ENCODE measurements at regions not wholly inside any gene's neighbourhood (a gene's known extent, or its start where the extent isn't known, plus 50 kb on each side); places are given as distances from the start of the nearest gene placed in this dataset.
"Not testable (repeated sequence)": the region's sequence is repeated elsewhere in the genome, so short reads cannot be mapped to it uniquely, and the experiment has no call there.

- no peak for DNase-seq (ENCODE audit: extremely low spot score in 2 of 2)
- Histone ChIP-seq H3K4me1 (peaks cover 9% of the 10 kb centered on the region), H3K27ac (no peak overlapping the region), H3K4me3 (no peak overlapping the region), H3K27me3 (no peaks in the 10 kb centered on the region), H3K9me3 (no peaks in the 10 kb centered on the region), H3K36me3 (no peaks in the 10 kb centered on the region)
- TF ChIP-seq POLR2AphosphoS5 (IDR thresholded peaks at IDR 0.05; ENCODE audit: insufficient read depth in 1 of 2, low read depth in 1 of 2) = no peak
- no peak for TF ChIP-seq CTCF (IDR thresholded peaks at IDR 0.05)
- TF ChIP-seq POLR2A (IDR thresholded peaks at IDR 0.05) = no peak
- intact Hi-C loops (cut with DNase I) = no loop called here
These were observed 273.3 kb upstream of the CDH5 start for GRCh38 chr16:66093191-66093590.

GRCh38 chr16:66091471-66091891 is 275.0 kb upstream of the CDH5 start:
- peak overlapping the region; percentile 37 for H3K27ac ChIP-seq
- TF ChIP-seq POLR2A (IDR thresholded peaks at IDR 0.05) (no peak), POLR2AphosphoS5 (IDR thresholded peaks at IDR 0.05; ENCODE audit: insufficient read depth in 1 of 2, low read depth in 1 of 2) (no peak), CTCF (IDR thresholded peaks at IDR 0.05) (no peak)
- H3K36me3 ChIP-seq = no peaks in the 10 kb centered on the region
- no peaks in the 10 kb centered on the region for H3K27me3 ChIP-seq
- peaks cover 9% of the 10 kb centered on the region for H3K4me1 ChIP-seq
- no peak overlapping the region for H3K4me3 ChIP-seq
- no peak for DNase-seq (ENCODE audit: extremely low spot score in 2 of 2)
- intact Hi-C loops (cut with DNase I) = no loop called here
- H3K9me3 ChIP-seq = no peaks in the 10 kb centered on the region

- H3K27me3 ChIP-seq = no peaks in the 10 kb centered on the region
These were observed 277.8 kb upstream of the CDH5 start for GRCh38 chr16:66088681-66089080.

GRCh38 chr16:66087308-66087707 is 279.2 kb upstream of the CDH5 start:
- no peak overlapping the region for H3K27ac ChIP-seq
- H3K36me3 ChIP-seq = no peaks in the 10 kb centered on the region
- H3K4me3 ChIP-seq = no peak overlapping the region
- no peak for DNase-seq (ENCODE audit: extremely low spot score in 2 of 2)
- no peaks in the 10 kb centered on the region for H3K9me3 ChIP-seq
- H3K27me3 ChIP-seq = no peaks in the 10 kb centered on the region
- TF ChIP-seq POLR2AphosphoS5 (IDR thresholded peaks at IDR 0.05; ENCODE audit: insufficient read depth in 1 of 2, low read depth in 1 of 2) (no peak), POLR2A (IDR thresholded peaks at IDR 0.05) (no peak), CTCF (IDR thresholded peaks at IDR 0.05) (no peak)
- peaks cover 7% of the 10 kb centered on the region for H3K4me1 ChIP-seq
- intact Hi-C loops (cut with DNase I) = no loop called here

More at GRCh38 chr16:66088681-66089080, 277.8 kb upstream of the CDH5 start:
- H3K4me3 ChIP-seq = no peak overlapping the region
- intact Hi-C loops (cut with DNase I) = no loop called here
- no peaks in the 10 kb centered on the region for H3K36me3 ChIP-seq
- no peak for TF ChIP-seq POLR2AphosphoS5 (IDR thresholded peaks at IDR 0.05; ENCODE audit: insufficient read depth in 1 of 2, low read depth in 1 of 2)
- no peak for TF ChIP-seq CTCF (IDR thresholded peaks at IDR 0.05)
- TF ChIP-seq POLR2A (IDR thresholded peaks at IDR 0.05) = no peak
- peaks cover 9% of the 10 kb centered on the region for H3K4me1 ChIP-seq
- no peak for DNase-seq (ENCODE audit: extremely low spot score in 2 of 2)
- no peak overlapping the region for H3K27ac ChIP-seq
- H3K9me3 ChIP-seq = no peaks in the 10 kb centered on the region

GRCh38 chr16:66085651-66086050 is 280.8 kb upstream of the CDH5 start:
- DNase-seq (ENCODE audit: extremely low spot score in 2 of 2) = no peak
- intact Hi-C loops (cut with DNase I) = no loop called here
- TF ChIP-seq POLR2AphosphoS5 (IDR thresholded peaks at IDR 0.05; ENCODE audit: insufficient read depth in 1 of 2, low read depth in 1 of 2) (no peak), CTCF (IDR thresholded peaks at IDR 0.05) (no peak), POLR2A (IDR thresholded peaks at IDR 0.05) (no peak)

GRCh38 chr16:66084731-66085130 is 281.8 kb upstream of the CDH5 start:
- H3K27me3 ChIP-seq; H3K4me1 ChIP-seq; H3K36me3 ChIP-seq; intact Hi-C loops (cut with DNase I); H3K4me3 ChIP-seq; H3K9me3 ChIP-seq; H3K27ac ChIP-seq; DNase-seq (ENCODE audit: extremely low spot score in 2 of 2): not testable (repeated sequence)

More at GRCh38 chr16:66085651-66086050, 280.8 kb upstream of the CDH5 start:
- no peaks in the 10 kb centered on the region for H3K36me3 ChIP-seq
- H3K4me3 ChIP-seq = no peak overlapping the region
- no peaks in the 10 kb centered on the region for H3K9me3 ChIP-seq
- no peaks in the 10 kb centered on the region for H3K27me3 ChIP-seq
- H3K4me1 ChIP-seq = no peaks in the 10 kb centered on the region
- no peak overlapping the region for H3K27ac ChIP-seq
